ENCODE measurements at regions not wholly inside any gene's neighbourhood (a gene's known extent, or its start where the extent isn't known, plus 50 kb on each side); places are given as distances from the start of the nearest gene placed in this dataset.

GRCh38 chr15:35674873-35675781, 129.2 kb upstream of the DPH6 start (continued):
- TF ChIP-seq MGA (IDR thresholded peaks at IDR 0.05), result peak; percentile 33; the same call in 1 of the 2 replicates
- TF ChIP-seq XRCC4 (IDR thresholded peaks at IDR 0.05; ENCODE audit: extremely low read depth, insufficient read depth, insufficient read length), result no peak
- peak; percentile 21; the same call in 1 of the 2 replicates for TF ChIP-seq PHF8 (IDR thresholded peaks at IDR 0.05; ENCODE audit: borderline replicate concordance, low read length)
- TF ChIP-seq ID3 (CRISPR knock-in tag; IDR thresholded peaks at IDR 0.05), result no peak
- no peak for TF ChIP-seq ID3 (tag; IDR thresholded peaks at IDR 0.05)
- TF ChIP-seq ZNF695 (CRISPR knock-in tag; IDR thresholded peaks at IDR 0.05), result no peak
- TF ChIP-seq ARID1B (IDR thresholded peaks at IDR 0.05), result 0 out of 2 replicates have a peak, but pooled peaks have one; percentile 8
- TF ChIP-seq ZNF668 (CRISPR knock-in tag; IDR thresholded peaks at IDR 0.05), result no peak
- TF ChIP-seq ZNF592 (IDR thresholded peaks at IDR 0.05), result peak; percentile 69
- TF ChIP-seq ZNF583 (CRISPR knock-in tag; IDR thresholded peaks at IDR 0.05), result no peak
